H9 (cell line): ENCODE measurements at regions not wholly inside any gene's neighbourhood (a gene's known extent, or its start where the extent isn't known, plus 50 kb on each side); places are given as distances from the start of the nearest gene placed in this dataset.
A peak's percentile ranks its signal among the peaks of the same experiment; 100 is the strongest.

Experiments
- DNase-seq: peaks from one replicate; pipeline ENCODE4 v3.0.0-alpha.2; 2017
- H2AFZ ChIP-seq: one replicate; pipeline ENCODE4 v1.6.1; 2013; ENCODE audit warnings: mild to moderate bottlenecking, low read length, control low read depth, moderate library complexity
- H2AK5ac ChIP-seq: 2 replicates; pipeline ENCODE4 v1.6.1; 2013; ENCODE audit warnings: low read length, control low read depth, mixed read lengths; ENCODE audit not compliant: insufficient read length
- H2BK120ac ChIP-seq: one replicate; pipeline ENCODE4 v1.6.1; 2013; ENCODE audit warnings: low read depth, mild to moderate bottlenecking, low read length, control low read depth, inconsistent platforms; ENCODE audit not compliant: poor library complexity, severe bottlenecking
- H2BK12ac ChIP-seq: 2 replicates; pipeline ENCODE4 v1.6.1; 2013; ENCODE audit warnings: low read length, control low read depth, mixed read lengths, low read depth; ENCODE audit not compliant: insufficient read length
- H2BK15ac ChIP-seq: 2 replicates; pipeline ENCODE4 v1.6.1; 2013; ENCODE audit warnings: low read depth, low read length, control low read depth
- H2BK20ac ChIP-seq: one replicate; pipeline ENCODE4 v1.6.1; 2013; ENCODE audit warnings: low read depth, mild to moderate bottlenecking, low read length, control low read depth, inconsistent platforms; ENCODE audit not compliant: poor library complexity, severe bottlenecking
- H2BK5ac ChIP-seq: 2 replicates; pipeline ENCODE4 v1.6.1; 2013; ENCODE audit warnings: low read length, control low read depth, mixed read lengths; ENCODE audit not compliant: insufficient read length
- H3K14ac ChIP-seq: 2 replicates; pipeline ENCODE4 v1.6.1; 2013; ENCODE audit warnings: low read length, control low read depth; ENCODE audit not compliant: insufficient read depth
- H3K18ac ChIP-seq: 2 replicates; pipeline ENCODE4 v1.6.1; 2013; ENCODE audit warnings: low read depth, mild to moderate bottlenecking, mixed read lengths, low read length, control low read depth; ENCODE audit not compliant: insufficient read length
- H3K23ac ChIP-seq: 2 replicates; pipeline ENCODE4 v1.6.1; 2013; ENCODE audit warnings: low read length, control low read depth, mixed read lengths, low read depth; ENCODE audit not compliant: insufficient read length
- H3K23me2 ChIP-seq: 2 replicates; pipeline ENCODE4 v1.6.1; 2013; ENCODE audit warnings: low read depth, mild to moderate bottlenecking, mixed read lengths, low read length, control low read depth; ENCODE audit not compliant: insufficient read length, poor library complexity, severe bottlenecking
- H3K27ac ChIP-seq: 2 replicates; pipeline ENCODE4 v1.5.1; 2013; ENCODE audit warnings: low read length, control low read depth, mixed read lengths, low read depth; ENCODE audit not compliant: insufficient read length
- H3K27me3 ChIP-seq: 2 replicates; pipeline ENCODE4 v1.6.1; 2013; ENCODE audit warnings: low read length, control low read depth, inconsistent platforms; ENCODE audit not compliant: insufficient read depth
- H3K4ac ChIP-seq: 2 replicates; pipeline ENCODE4 v1.6.1; 2013; ENCODE audit warnings: low read depth, mild to moderate bottlenecking, control low read depth, inconsistent platforms, low read length, moderate library complexity
- H3K4me1 ChIP-seq: 2 replicates; pipeline ENCODE4 v1.6.1; 2013; ENCODE audit warnings: low read length, control low read depth, inconsistent platforms; ENCODE audit not compliant: insufficient read depth
- H3K4me2 ChIP-seq: 2 replicates; pipeline ENCODE4 v1.6.1; 2013; ENCODE audit warnings: low read length, control low read depth, mixed read lengths; ENCODE audit not compliant: insufficient read length, insufficient read depth
- H3K56ac ChIP-seq: 2 replicates; pipeline ENCODE4 v1.6.1; 2013; ENCODE audit warnings: low read depth, mild to moderate bottlenecking, mixed read lengths, low read length, control low read depth; ENCODE audit not compliant: insufficient read length
- H3K79me1 ChIP-seq: 2 replicates; pipeline ENCODE4 v1.6.1; 2013; ENCODE audit warnings: low read depth, mild to moderate bottlenecking, moderate library complexity, low read length, control low read depth, inconsistent platforms; ENCODE audit not compliant: insufficient read depth, poor library complexity, severe bottlenecking
- H3K79me2 ChIP-seq: 2 replicates; pipeline ENCODE4 v1.6.1; 2013; ENCODE audit warnings: low read length, control low read depth, inconsistent platforms; ENCODE audit not compliant: insufficient read depth
- H3K9ac ChIP-seq: 2 replicates; pipeline ENCODE4 v1.6.1; 2013; ENCODE audit warnings: low read length, control low read depth, mixed read lengths; ENCODE audit not compliant: insufficient read length; ENCODE audit errors: extremely low read depth
- H3K9me3 ChIP-seq: one replicate; pipeline ENCODE4 v1.6.1; 2013; ENCODE audit warnings: low read depth, low read length, inconsistent platforms; ENCODE audit not compliant: control insufficient read depth
- H3T11ph ChIP-seq: one replicate; pipeline ENCODE4 v1.6.1; 2013; ENCODE audit warnings: mild to moderate bottlenecking, low read length, control low read depth, inconsistent platforms
- H4K20me1 ChIP-seq: one replicate; pipeline ENCODE4 v1.6.1; 2013; ENCODE audit not compliant: control insufficient read depth, insufficient read length, insufficient read depth
- H4K5ac ChIP-seq: 2 replicates; pipeline ENCODE4 v1.6.1; 2013; ENCODE audit warnings: low read depth, mild to moderate bottlenecking, mixed read lengths, low read length, control low read depth; ENCODE audit not compliant: insufficient read length
- H4K8ac ChIP-seq: replicated peaks from 2 replicates; pipeline ENCODE4 v1.6.1; 2013; ENCODE audit warnings: low read length, control low read depth, mixed read lengths, low read depth; ENCODE audit not compliant: insufficient read length
- H4K91ac ChIP-seq: 2 replicates; pipeline ENCODE4 v1.6.1; 2013; ENCODE audit warnings: low read depth, mild to moderate bottlenecking, moderate library complexity, mixed read lengths, low read length, control low read depth; ENCODE audit not compliant: insufficient read length
- H3K27ac Mint-ChIP-seq, 3 experiments: 2 replicates in 2 of 3; 3 replicates in 1 of 3; pipeline ENCODE4 v1.8.0; 2020 to 2021; ENCODE audit warnings: mixed read lengths in 3 of 3, mild to moderate bottlenecking in 1 of 3, moderate library complexity in 1 of 3
- H3K27me3 Mint-ChIP-seq: 2 replicates; pipeline ENCODE4 v1.8.0; 2021; ENCODE audit warnings: low read depth, mild to moderate bottlenecking, moderate library complexity, mixed read lengths
- H3K36me3 Mint-ChIP-seq, 3 experiments: 2 replicates in 2 of 3; 3 replicates in 1 of 3; pipeline ENCODE4 v1.8.0; 2020 to 2021; ENCODE audit warnings: low read depth in 3 of 3, mixed read lengths in 3 of 3; ENCODE audit not compliant: insufficient read depth in 1 of 3
- H3K4me1 Mint-ChIP-seq, 2 experiments: 2 replicates each; pipeline ENCODE4 v1.8.0; 2020; ENCODE audit warnings: mixed read lengths in 2 of 2
- H3K4me3 Mint-ChIP-seq, 2 experiments: 2 replicates in 1 of 2; 3 replicates in 1 of 2; pipeline ENCODE4 v1.8.0; 2020 to 2021; ENCODE audit warnings: mild to moderate bottlenecking in 2 of 2, mixed read lengths in 2 of 2, moderate library complexity in 1 of 2
- H3K9me3 Mint-ChIP-seq, 2 experiments: 2 replicates in 1 of 2; 3 replicates in 1 of 2; pipeline ENCODE4 v1.8.0; 2020; ENCODE audit warnings: mild to moderate bottlenecking in 2 of 2, mixed read lengths in 2 of 2, moderate library complexity in 1 of 2
- WGBS: extraction: QIAGEN DNeasy Blood & Tissue Kit; methylation state at CpG from one replicate; pipeline ENCODE4 v1.1.7; 2013; ENCODE audit warnings: missing lambda C conversion rate, low lambda C conversion rate, mixed read lengths; ENCODE audit not compliant: insufficient read length; ENCODE audit errors: extremely low coverage; 5-methylcytosine and 5-hydroxymethylcytosine counted together
- TF ChIP-seq, protein P1 (sequence below): fragments of 200-600 bp; sonication (generic); conservative IDR thresholded peaks from 3 replicates; pipeline ENCODE4 v1.8.0; 2021; ENCODE audit warnings: antibody characterized with exemption, mild to moderate bottlenecking

DNA sequence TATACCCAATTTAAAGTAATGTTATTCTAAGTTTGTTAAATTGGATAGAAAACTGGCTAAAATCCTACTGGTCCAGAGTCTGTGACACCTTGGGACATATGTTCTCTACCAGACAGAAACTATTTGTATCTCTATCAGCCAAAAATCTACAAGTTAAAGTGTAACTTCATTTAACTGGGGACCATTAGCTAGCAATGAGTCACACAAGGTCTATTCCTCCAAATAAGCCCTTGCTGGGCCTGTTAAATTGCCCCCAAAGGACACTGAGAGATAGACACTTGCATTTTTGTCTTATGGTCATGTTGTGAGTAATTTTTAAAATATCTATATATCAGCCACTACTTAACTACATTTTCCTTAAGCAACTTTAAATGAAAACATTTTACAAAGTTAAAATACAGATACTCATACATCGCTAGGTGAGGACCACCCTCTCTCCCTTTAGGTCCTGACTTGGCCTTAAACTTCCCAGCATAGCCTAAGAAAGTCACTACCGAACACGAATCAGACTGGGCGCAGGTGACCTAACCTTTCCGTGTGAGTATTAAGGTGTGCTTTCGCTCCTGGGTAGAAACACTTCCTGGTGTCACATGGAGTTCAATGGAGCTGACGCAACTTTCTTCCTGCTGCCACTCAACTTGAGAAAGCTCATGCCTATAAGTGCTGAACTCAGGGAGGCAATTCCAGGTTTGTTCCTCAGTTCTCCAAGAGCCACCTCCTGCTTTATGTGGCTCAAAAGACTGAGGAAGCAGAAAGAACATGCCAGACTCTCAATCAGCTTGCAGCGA is 249.1 kb downstream of the DIRAS2 start:
- H3K18ac ChIP-seq: no peak overlapping the region
- no peak overlapping the region for H2AK5ac ChIP-seq
- no peak overlapping the region for H2BK20ac ChIP-seq
- TF ChIP-seq, protein P1, sequence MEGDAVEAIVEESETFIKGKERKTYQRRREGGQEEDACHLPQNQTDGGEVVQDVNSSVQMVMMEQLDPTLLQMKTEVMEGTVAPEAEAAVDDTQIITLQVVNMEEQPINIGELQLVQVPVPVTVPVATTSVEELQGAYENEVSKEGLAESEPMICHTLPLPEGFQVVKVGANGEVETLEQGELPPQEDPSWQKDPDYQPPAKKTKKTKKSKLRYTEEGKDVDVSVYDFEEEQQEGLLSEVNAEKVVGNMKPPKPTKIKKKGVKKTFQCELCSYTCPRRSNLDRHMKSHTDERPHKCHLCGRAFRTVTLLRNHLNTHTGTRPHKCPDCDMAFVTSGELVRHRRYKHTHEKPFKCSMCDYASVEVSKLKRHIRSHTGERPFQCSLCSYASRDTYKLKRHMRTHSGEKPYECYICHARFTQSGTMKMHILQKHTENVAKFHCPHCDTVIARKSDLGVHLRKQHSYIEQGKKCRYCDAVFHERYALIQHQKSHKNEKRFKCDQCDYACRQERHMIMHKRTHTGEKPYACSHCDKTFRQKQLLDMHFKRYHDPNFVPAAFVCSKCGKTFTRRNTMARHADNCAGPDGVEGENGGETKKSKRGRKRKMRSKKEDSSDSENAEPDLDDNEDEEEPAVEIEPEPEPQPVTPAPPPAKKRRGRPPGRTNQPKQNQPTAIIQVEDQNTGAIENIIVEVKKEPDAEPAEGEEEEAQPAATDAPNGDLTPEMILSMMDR: no peak
- Mint-ChIP-seq H3K4me1 (peaks cover 2 to 3% of the 10 kb centered on the region in 2 experiments; a peak in 3 of 4 replicates), H3K9me3 (no peaks in the 10 kb centered on the region), H3K4me3 (no peak overlapping the region), H3K36me3 (no peaks in the 10 kb centered on the region), H3K27ac (no peak overlapping the region), H3K27me3 (no peaks in the 10 kb centered on the region; the same call in none of the 2 replicates)
- H2AFZ ChIP-seq: peak overlapping the region; percentile 37
- H3T11ph ChIP-seq: no peak overlapping the region
- no peak for DNase-seq
- H3K79me1 ChIP-seq: no peaks in the 10 kb centered on the region
- H2BK120ac ChIP-seq: no peak overlapping the region
- H2BK12ac ChIP-seq: no peak overlapping the region
- no peak overlapping the region for H3K56ac ChIP-seq
- no peaks in the 10 kb centered on the region for H3K4me1 ChIP-seq
- H3K9me3 ChIP-seq: no peaks in the 10 kb centered on the region
- no peak overlapping the region for H3K14ac ChIP-seq
- no peak overlapping the region for H3K4me2 ChIP-seq
- H4K5ac ChIP-seq: no peak overlapping the region
- no peak overlapping the region for H3K9ac ChIP-seq
- no peak overlapping the region for H3K4ac ChIP-seq
- no peak overlapping the region for H4K91ac ChIP-seq
- no peaks in the 10 kb centered on the region for H3K23me2 ChIP-seq
- H4K8ac ChIP-seq: no peak overlapping the region
- no peak overlapping the region for H2BK5ac ChIP-seq
- WGBS: no CpG with 5 or more reads among the region's 8 CpGs
- no peak overlapping the region for H3K23ac ChIP-seq
- no peaks in the 10 kb centered on the region for H3K27me3 ChIP-seq
- no peaks in the 10 kb centered on the region for H4K20me1 ChIP-seq
- no peaks in the 10 kb centered on the region for H3K79me2 ChIP-seq
- no peak overlapping the region for H3K27ac ChIP-seq
- no peak overlapping the region for H2BK15ac ChIP-seq
